Tibial artery (tissue), 4 donors: ENCODE measurements at regions not wholly inside any gene's neighbourhood (a gene's known extent, or its start where the extent isn't known, plus 50 kb on each side); places are given as distances from the start of the nearest gene placed in this dataset.

Experiments used
- DNase-seq, 2 donors: peaks; one replicate each; pipeline ENCODE4 v3.0.0-alpha.2; 2019
- H3K27ac ChIP-seq, 2 donors: fragments of 200-600 bp; sonication (generic) in 1 of 2; 1 replicate in 1 of 2; 2 replicates in 1 of 2; pipeline ENCODE4 v1.5.1; 2018 to 2019; ENCODE audit warnings: mild to moderate bottlenecking in 1 of 2
- H3K27me3 ChIP-seq, 2 donors: fragments of 200-600 bp; sonication (generic) in 1 of 2; one replicate each; pipeline versions ENCODE4 v1.5.1 to v1.6.0; 2016 to 2019
- H3K36me3 ChIP-seq, 3 donors: fragments of 200-600 bp; sonication (generic) in 2 of 3; one replicate each; pipeline ENCODE4 v1.5.1; 2016 to 2019; ENCODE audit warnings: mild to moderate bottlenecking in 2 of 3
- H3K4me1 ChIP-seq, 4 donors: fragments of 200-600 bp; sonication (generic) in 2 of 4; 1 replicate in 3 of 4; 2 replicates in 1 of 4; pipeline ENCODE4 v1.5.1; 2016 to 2019
- H3K4me3 ChIP-seq, 2 donors: fragments of 200-600 bp; sonication (generic) in 1 of 2; 1 replicate in 1 of 2; 2 replicates in 1 of 2; pipeline ENCODE4 v1.5.1; 2018 to 2019; ENCODE audit warnings: mild to moderate bottlenecking in 2 of 2
- H3K9me3 ChIP-seq, 3 donors: fragments of 200-600 bp; sonication (generic) in 1 of 3; one replicate each; pipeline ENCODE4 v1.5.1; 2016 to 2019
- intact Hi-C: fragments of 100-400 bp; cut with DNase I; formaldehyde crosslinking; loops from one replicate; pipeline ENCODE4 v1.15.0; 2023; ENCODE audit warnings: low total_unique reads
- TF ChIP-seq, protein P1 (sequence below), 2 experiments: fragments of 200-600 bp in 1 of 2; fragments of 450-650 bp in 1 of 2; IDR thresholded peaks; one replicate each; pipeline ENCODE4 v1.5.1; 2017 to 2019; ENCODE audit warnings: antibody characterized with exemption in 2 of 2, mild to moderate bottlenecking in 1 of 2, moderate library complexity in 1 of 2

DNA sequence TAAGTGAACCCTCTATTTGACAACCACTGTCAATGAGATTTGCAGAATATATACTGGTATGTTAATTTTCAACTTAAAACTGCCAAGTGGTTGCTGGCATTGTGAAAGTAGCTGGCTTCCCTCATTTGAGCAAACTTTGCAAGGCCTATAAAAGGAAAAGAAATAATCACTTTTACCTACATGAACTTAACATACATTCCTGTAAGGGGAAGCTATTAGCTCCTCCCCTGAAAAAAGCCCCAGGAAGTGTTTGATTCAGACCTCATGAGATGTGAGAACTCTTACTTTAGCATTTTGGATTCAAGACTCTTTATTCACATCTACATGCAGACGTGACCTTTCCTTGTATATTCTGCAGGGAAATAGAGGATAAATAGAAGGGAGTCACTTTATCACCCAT is 175.6 kb downstream of the OTUD1 start:
- H3K36me3 ChIP-seq: no peaks in the 10 kb centered on the region

DNA sequence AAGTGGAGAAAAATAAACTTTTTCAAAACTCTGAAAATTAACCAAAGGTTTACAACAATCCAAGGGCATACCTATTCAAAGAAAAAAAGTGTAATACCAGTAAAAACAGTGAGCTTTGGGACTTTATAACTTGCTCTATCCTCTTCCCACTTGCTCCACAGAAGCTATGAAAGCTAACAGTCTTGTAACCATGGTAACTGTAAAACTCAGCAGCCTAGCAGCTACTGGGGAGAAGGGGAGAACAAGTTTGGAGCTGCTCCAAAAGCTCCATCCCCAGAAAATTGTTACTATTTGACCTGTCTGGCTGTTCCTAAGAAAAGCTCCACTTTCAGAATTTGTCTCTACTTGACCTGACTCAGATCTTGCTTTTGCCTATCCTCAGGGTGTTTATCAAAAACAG is 191.5 kb downstream of the OTUD1 start:
- Histone ChIP-seq H3K27ac (no peak overlapping the region), H3K36me3 (no peaks in the 10 kb centered on the region), H3K9me3 (peaks cover 0 to 5% (median 4%) of the 10 kb centered on the region in 3 donors), H3K4me3 (no peak overlapping the region), H3K27me3 (no peaks in the 10 kb centered on the region), H3K4me1 (no peaks in the 10 kb centered on the region)
- TF ChIP-seq, protein P1, sequence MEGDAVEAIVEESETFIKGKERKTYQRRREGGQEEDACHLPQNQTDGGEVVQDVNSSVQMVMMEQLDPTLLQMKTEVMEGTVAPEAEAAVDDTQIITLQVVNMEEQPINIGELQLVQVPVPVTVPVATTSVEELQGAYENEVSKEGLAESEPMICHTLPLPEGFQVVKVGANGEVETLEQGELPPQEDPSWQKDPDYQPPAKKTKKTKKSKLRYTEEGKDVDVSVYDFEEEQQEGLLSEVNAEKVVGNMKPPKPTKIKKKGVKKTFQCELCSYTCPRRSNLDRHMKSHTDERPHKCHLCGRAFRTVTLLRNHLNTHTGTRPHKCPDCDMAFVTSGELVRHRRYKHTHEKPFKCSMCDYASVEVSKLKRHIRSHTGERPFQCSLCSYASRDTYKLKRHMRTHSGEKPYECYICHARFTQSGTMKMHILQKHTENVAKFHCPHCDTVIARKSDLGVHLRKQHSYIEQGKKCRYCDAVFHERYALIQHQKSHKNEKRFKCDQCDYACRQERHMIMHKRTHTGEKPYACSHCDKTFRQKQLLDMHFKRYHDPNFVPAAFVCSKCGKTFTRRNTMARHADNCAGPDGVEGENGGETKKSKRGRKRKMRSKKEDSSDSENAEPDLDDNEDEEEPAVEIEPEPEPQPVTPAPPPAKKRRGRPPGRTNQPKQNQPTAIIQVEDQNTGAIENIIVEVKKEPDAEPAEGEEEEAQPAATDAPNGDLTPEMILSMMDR (IDR thresholded peaks at IDR 0.05): no peak
- intact Hi-C loops: no loop called here
- no peak for DNase-seq

More for the DNA sequence above, 175.6 kb downstream of the OTUD1 start:
- intact Hi-C loops: no loop called here
- no peak overlapping the region for H3K27ac ChIP-seq
- TF ChIP-seq, protein P1 (IDR thresholded peaks at IDR 0.05): no peak
- no peaks in the 10 kb centered on the region for H3K4me1 ChIP-seq
- H3K4me3 ChIP-seq: no peak overlapping the region
- H3K27me3 ChIP-seq: no peaks in the 10 kb centered on the region
- H3K9me3 ChIP-seq: no peaks in the 10 kb centered on the region
- no peak for DNase-seq

DNA sequence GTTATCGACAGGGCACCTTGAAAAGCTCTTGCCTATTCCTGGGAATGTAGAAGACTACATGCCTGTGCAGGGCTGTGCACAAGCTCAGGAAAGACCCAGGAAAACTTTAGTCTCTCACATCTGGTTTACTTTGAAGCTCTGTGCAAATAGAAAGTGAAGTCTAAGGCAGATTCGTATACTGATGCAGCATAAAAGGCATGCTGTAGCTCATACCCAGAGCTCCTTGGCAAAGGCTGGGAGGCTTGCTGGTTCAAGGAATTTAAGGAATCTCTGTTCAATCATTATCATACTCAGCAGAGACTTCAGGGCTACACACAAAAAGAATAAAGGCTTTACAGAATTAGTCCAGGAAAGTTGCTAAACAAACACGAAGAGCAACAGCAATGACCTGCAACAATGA is 192.0 kb downstream of the OTUD1 start:
- TF ChIP-seq, protein P1 (IDR thresholded peaks at IDR 0.05): no peak
- DNase-seq: no peak
- Histone ChIP-seq H3K4me1 (no peaks in the 10 kb centered on the region), H3K27me3 (no peaks in the 10 kb centered on the region), H3K4me3 (no peak overlapping the region), H3K9me3 (peaks cover 0 to 5% (median 4%) of the 10 kb centered on the region in 3 donors), H3K36me3 (no peaks in the 10 kb centered on the region), H3K27ac (no peak overlapping the region)
- intact Hi-C loops: no loop called here

DNA sequence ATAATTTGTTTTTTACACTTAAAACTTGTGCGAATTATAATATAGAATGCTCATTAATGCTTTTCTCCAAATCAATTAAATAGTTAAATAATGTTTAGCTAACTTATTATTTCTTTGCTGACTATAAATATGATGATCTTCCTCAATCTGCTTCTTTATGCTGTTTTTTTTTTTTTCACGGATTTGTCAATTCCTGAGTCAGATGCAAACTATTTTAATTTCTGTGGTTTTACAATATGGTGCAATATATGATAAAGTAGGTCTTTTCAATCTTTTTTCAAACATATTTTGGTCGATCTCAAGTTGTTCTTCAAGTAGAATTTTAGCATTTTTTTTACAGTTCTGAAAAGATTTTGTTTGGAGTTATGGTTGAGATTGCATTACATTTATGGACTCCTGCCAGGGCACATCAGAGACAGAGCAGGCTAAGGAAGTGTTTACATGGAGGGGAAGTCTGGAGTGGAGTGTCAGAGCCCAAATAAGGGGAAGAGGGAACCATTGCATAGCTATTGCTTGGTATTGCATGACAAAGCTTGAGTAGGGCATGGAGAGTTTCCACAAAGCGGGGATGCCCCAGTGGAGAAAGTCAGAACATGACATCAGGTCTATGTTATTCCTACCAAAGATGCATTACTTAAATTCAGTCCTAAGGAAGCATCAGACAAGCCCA is 204.4 kb downstream of the OTUD1 start:
- Histone ChIP-seq H3K27ac (no peak overlapping the region), H3K27me3 (no peaks in the 10 kb centered on the region), H3K36me3 (no peaks in the 10 kb centered on the region), H3K9me3 (no peaks in the 10 kb centered on the region), H3K4me3 (no peak overlapping the region), H3K4me1 (no peaks in the 10 kb centered on the region)
- intact Hi-C loops: no loop called here
- TF ChIP-seq, protein P1 (IDR thresholded peaks at IDR 0.05): no peak
- DNase-seq: peak in 1 of 2 donors; percentile 41

DNA sequence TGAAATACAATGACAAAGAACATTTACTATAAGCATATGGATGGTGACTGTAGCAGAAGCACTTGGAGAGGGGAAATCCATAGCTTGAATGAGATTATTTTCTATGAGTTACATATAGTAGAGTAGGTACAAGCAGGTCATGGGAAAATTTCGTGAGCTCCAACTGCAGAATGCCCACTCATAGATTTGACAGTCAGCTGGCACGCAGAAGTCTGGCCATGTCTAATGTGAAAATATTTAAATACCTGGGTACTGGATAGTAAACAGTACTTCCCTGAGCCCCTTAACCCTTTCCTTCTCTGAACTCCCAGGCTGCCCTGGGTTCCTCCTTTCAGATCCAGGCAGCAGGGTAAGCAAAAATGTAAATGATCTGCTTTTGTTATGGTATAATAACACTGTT is 209.7 kb downstream of the OTUD1 start:
- H3K27ac ChIP-seq: no peak overlapping the region
- H3K9me3 ChIP-seq: no peaks in the 10 kb centered on the region
- no peaks in the 10 kb centered on the region for H3K4me1 ChIP-seq
- H3K27me3 ChIP-seq: no peaks in the 10 kb centered on the region
- TF ChIP-seq, protein P1 (IDR thresholded peaks at IDR 0.05): no peak
- H3K4me3 ChIP-seq: no peak overlapping the region
- H3K36me3 ChIP-seq: no peaks in the 10 kb centered on the region
- intact Hi-C loops: no loop called here
- DNase-seq: no peak

DNA sequence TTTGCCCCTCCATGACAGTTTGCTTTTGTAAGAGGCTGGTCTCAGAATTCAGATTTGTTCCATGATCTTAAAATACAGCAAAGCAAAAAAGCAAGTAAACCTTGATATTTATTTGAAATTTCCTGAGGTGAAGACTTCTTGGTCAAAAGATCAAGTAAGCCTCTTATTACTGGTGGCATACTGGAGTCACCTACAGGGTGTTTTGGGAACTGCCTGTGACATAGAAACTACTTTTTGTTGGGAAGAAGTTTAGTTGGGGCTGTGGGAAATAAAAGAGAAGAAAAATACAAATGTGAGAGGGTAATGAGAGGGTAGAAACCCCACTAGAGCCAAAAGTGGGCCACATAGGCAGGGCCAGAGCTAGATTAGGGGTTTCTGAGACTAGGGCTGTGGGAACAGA is 217.9 kb downstream of the OTUD1 start:
- H3K4me3 ChIP-seq: no peak overlapping the region
- TF ChIP-seq, protein P1 (IDR thresholded peaks at IDR 0.05): peak in 1 of 2 experiments; percentile 19
- H3K9me3 ChIP-seq: no peaks in the 10 kb centered on the region
- no peaks in the 10 kb centered on the region for H3K27me3 ChIP-seq
- no peaks in the 10 kb centered on the region for H3K4me1 ChIP-seq
- no peak for DNase-seq
- no peaks in the 10 kb centered on the region for H3K36me3 ChIP-seq
- no peak overlapping the region for H3K27ac ChIP-seq
- intact Hi-C loops: no loop called here
